Neural progenitor cell (in vitro differentiated cells): ENCODE measurements at regions not wholly inside any gene's neighbourhood (a gene's known extent, or its start where the extent isn't known, plus 50 kb on each side); places are given as distances from the start of the nearest gene placed in this dataset.

Experiments
- EZH2 ChIP-seq: fragments of 200-600 bp; sonication (generic); IDR thresholded peaks from 2 replicates; pipeline ENCODE4 v1.6.1; 2017; ENCODE audit warnings: antibody characterized with exemption, mild to moderate bottlenecking, moderate library complexity
- EZH2phosphoT487 ChIP-seq: fragments of 200-600 bp; sonication (generic); IDR thresholded peaks from 2 replicates; pipeline ENCODE4 v1.6.1; 2017; ENCODE audit warnings: antibody characterized with exemption
- TF ChIP-seq, protein P1 (sequence below): fragments of 200-600 bp; sonication (generic); IDR thresholded peaks from 2 replicates; pipeline ENCODE4 v1.5.1; 2017; ENCODE audit warnings: antibody characterized with exemption, mild to moderate bottlenecking

DNA sequence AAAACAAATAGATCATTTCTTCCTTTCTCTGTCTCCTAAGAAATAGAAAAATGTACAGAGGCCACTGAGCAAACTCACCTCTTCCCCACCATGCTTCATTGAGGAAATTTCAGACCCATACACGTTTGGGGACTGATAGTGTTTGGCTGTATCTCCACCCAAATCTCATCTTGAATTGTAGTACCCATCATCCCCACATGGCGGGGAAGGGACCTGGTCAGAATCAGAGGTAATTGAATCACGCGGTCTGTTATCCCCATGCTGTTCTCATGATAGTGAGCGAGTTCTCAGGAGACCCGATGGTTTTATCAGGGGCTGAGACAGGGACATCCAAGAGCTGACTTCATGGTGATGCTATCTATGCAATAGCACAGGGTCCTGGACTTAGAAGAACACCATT is 1655.8 kb downstream of the MAT2B start:
- TF ChIP-seq, protein P1, sequence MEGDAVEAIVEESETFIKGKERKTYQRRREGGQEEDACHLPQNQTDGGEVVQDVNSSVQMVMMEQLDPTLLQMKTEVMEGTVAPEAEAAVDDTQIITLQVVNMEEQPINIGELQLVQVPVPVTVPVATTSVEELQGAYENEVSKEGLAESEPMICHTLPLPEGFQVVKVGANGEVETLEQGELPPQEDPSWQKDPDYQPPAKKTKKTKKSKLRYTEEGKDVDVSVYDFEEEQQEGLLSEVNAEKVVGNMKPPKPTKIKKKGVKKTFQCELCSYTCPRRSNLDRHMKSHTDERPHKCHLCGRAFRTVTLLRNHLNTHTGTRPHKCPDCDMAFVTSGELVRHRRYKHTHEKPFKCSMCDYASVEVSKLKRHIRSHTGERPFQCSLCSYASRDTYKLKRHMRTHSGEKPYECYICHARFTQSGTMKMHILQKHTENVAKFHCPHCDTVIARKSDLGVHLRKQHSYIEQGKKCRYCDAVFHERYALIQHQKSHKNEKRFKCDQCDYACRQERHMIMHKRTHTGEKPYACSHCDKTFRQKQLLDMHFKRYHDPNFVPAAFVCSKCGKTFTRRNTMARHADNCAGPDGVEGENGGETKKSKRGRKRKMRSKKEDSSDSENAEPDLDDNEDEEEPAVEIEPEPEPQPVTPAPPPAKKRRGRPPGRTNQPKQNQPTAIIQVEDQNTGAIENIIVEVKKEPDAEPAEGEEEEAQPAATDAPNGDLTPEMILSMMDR: peak; percentile 33
- TF ChIP-seq EZH2phosphoT487 (no peak), EZH2 (no peak)
